ENCODE measurements at regions not wholly inside any gene's neighbourhood (a gene's known extent, or its start where the extent isn't known, plus 50 kb on each side); places are given as distances from the start of the nearest gene placed in this dataset.

DNA sequence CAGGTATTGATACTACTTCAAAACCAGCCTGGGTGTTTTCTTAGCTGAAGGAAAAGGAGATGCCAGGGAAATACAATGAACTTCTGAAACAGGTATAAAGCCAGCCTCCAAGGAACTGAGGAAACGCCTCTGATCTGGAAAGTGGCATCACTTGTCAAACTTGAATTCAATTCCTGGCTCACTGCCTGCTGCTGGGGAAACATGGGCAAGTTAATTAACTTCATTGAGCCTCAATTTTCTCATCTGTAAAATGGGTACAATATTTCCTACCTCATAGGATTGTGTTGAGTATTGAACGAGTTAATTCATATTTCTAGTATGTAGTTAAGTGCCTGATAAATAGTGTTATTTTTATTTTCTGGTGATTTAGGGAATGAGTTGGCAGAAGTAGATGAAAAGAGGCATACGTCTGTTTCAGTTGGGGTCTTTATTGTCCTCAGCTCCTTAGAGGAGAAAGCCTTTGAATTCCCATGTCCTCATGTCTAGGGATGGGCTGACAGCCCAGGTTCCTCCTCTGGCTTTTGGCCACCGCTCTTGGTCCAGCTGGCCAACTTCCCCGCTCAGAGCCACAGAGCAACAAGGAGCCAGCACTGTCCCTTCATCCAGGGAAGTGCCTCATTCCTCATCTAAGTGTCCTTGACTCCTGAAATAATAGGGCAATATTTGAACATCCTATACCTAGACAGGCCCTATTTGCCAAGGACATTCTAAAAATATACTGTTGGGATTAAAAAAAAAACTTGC, 210.5 kb upstream of the GATA6 start:
- TF ChIP-seq, protein P1, sequence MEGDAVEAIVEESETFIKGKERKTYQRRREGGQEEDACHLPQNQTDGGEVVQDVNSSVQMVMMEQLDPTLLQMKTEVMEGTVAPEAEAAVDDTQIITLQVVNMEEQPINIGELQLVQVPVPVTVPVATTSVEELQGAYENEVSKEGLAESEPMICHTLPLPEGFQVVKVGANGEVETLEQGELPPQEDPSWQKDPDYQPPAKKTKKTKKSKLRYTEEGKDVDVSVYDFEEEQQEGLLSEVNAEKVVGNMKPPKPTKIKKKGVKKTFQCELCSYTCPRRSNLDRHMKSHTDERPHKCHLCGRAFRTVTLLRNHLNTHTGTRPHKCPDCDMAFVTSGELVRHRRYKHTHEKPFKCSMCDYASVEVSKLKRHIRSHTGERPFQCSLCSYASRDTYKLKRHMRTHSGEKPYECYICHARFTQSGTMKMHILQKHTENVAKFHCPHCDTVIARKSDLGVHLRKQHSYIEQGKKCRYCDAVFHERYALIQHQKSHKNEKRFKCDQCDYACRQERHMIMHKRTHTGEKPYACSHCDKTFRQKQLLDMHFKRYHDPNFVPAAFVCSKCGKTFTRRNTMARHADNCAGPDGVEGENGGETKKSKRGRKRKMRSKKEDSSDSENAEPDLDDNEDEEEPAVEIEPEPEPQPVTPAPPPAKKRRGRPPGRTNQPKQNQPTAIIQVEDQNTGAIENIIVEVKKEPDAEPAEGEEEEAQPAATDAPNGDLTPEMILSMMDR (IDR thresholded peaks at IDR 0.05), result no peak
- TF ChIP-seq ZNF263 (CRISPR knock-in tag; IDR thresholded peaks at IDR 0.05; ENCODE audit: low read depth) (no peak), ZBTB21 (CRISPR knock-in tag; IDR thresholded peaks at IDR 0.05; ENCODE audit: borderline replicate concordance) (no peak), CREB1 (CRISPR knock-in tag; IDR thresholded peaks at IDR 0.05) (no peak), TP53 (CRISPR knock-in tag; IDR thresholded peaks at IDR 0.05) (no peak), CREM (CRISPR knock-in tag; IDR thresholded peaks at IDR 0.05) (no peak), ZNF232 (CRISPR knock-in tag; IDR thresholded peaks at IDR 0.05) (no peak)
